ENCODE measurements at regions not wholly inside any gene's neighbourhood (a gene's known extent, or its start where the extent isn't known, plus 50 kb on each side); places are given as distances from the start of the nearest gene placed in this dataset.

- TF ChIP-seq PPARA (CRISPR knock-in tag; IDR thresholded peaks at IDR 0.05; ENCODE audit: borderline replicate concordance) (no peak), TSHZ2 (CRISPR knock-in tag; IDR thresholded peaks at IDR 0.05) (no peak), TOX (CRISPR knock-in tag; IDR thresholded peaks at IDR 0.05; ENCODE audit: borderline replicate concordance) (no peak), ISL1 (CRISPR knock-in tag; IDR thresholded peaks at IDR 0.05) (no peak), CREB5 (CRISPR knock-in tag; IDR thresholded peaks at IDR 0.05; ENCODE audit: low read depth) (no peak), OSR1 (CRISPR knock-in tag; IDR thresholded peaks at IDR 0.05) (no peak), RARB (CRISPR knock-in tag; IDR thresholded peaks at IDR 0.05) (no peak), ZFP30 (CRISPR knock-in tag; IDR thresholded peaks at IDR 0.05) (no peak), CSRNP3 (CRISPR knock-in tag; IDR thresholded peaks at IDR 0.05) (no peak), GLIS3 (CRISPR knock-in tag; IDR thresholded peaks at IDR 0.05) (no peak), PATZ1 (CRISPR knock-in tag; IDR thresholded peaks at IDR 0.05; ENCODE audit: borderline replicate concordance) (no peak), ZNF8 (CRISPR knock-in tag; IDR thresholded peaks at IDR 0.05) (no peak), CSDC2 (CRISPR knock-in tag; IDR thresholded peaks at IDR 0.05) (no peak), ARNTL (CRISPR knock-in tag; IDR thresholded peaks at IDR 0.05; ENCODE audit: borderline replicate concordance, low read depth) (no peak), TCF4 (CRISPR knock-in tag; IDR thresholded peaks at IDR 0.05; ENCODE audit: borderline replicate concordance) (no peak), ZC3H10 (CRISPR knock-in tag; IDR thresholded peaks at IDR 0.05) (no peak), ZFP3 (CRISPR knock-in tag; IDR thresholded peaks at IDR 0.05) (no peak), SNAI2 (CRISPR knock-in tag; IDR thresholded peaks at IDR 0.05) (no peak), BACH2 (CRISPR knock-in tag; IDR thresholded peaks at IDR 0.05; ENCODE audit: borderline replicate concordance) (no peak)
- no peak for ATAC-seq
Measured at GRCh38 chr6:48809700-48810099, 653.4 kb downstream of the MMUT start.

GRCh38 chr6:48809245-48809644 lies 653.8 kb downstream of the MMUT start:
- TF ChIP-seq POU6F1 (CRISPR knock-in tag; IDR thresholded peaks at IDR 0.05; ENCODE audit: borderline replicate concordance, low read depth) (no peak), ZFP3 (CRISPR knock-in tag; IDR thresholded peaks at IDR 0.05) (no peak), SNAI2 (CRISPR knock-in tag; IDR thresholded peaks at IDR 0.05) (no peak), TCF4 (CRISPR knock-in tag; IDR thresholded peaks at IDR 0.05; ENCODE audit: borderline replicate concordance) (no peak), CSRNP3 (CRISPR knock-in tag; IDR thresholded peaks at IDR 0.05) (no peak), ZC3H10 (CRISPR knock-in tag; IDR thresholded peaks at IDR 0.05) (no peak), ZFP30 (CRISPR knock-in tag; IDR thresholded peaks at IDR 0.05) (no peak), GLIS3 (CRISPR knock-in tag; IDR thresholded peaks at IDR 0.05) (no peak), OSR1 (CRISPR knock-in tag; IDR thresholded peaks at IDR 0.05) (no peak), PATZ1 (CRISPR knock-in tag; IDR thresholded peaks at IDR 0.05; ENCODE audit: borderline replicate concordance) (no peak), ISL1 (CRISPR knock-in tag; IDR thresholded peaks at IDR 0.05) (no peak), ESRRG (CRISPR knock-in tag; IDR thresholded peaks at IDR 0.05) (no peak), ARNTL (CRISPR knock-in tag; IDR thresholded peaks at IDR 0.05; ENCODE audit: borderline replicate concordance, low read depth) (no peak)
- 0 out of 3 replicates have a peak, but pooled peaks have one; percentile 24 for ATAC-seq

Data from SK-N-SH treated with all-trans-retinoic acid at 6 μM for 48 hours (cell line).